Smooth muscle cell (in vitro differentiated cells): ENCODE measurements at regions not wholly inside any gene's neighbourhood (a gene's known extent, or its start where the extent isn't known, plus 50 kb on each side); places are given as distances from the start of the nearest gene placed in this dataset.

ENCODE experiments used
- DNase-seq: peaks from one replicate; lab custom pipeline; 2025; ENCODE audit not compliant: unreplicated experiment; lab: John Stamatoyannopoulos, UW
- H2AFZ ChIP-seq: fragments of 200-600 bp; sonication (generic); 2 replicates; pipeline ENCODE4 v1.6.0; 2016; ENCODE audit warnings: antibody characterized with exemption, low read depth, mild to moderate bottlenecking
- H3F3A ChIP-seq: fragments of 200-600 bp; sonication (generic); 2 replicates; pipeline ENCODE4 v1.6.0; 2017; ENCODE audit warnings: antibody characterized with exemption, low read depth
- H3K27ac ChIP-seq: fragments of 200-600 bp; sonication (generic); 2 replicates; pipeline ENCODE4 v1.5.1; 2016; ENCODE audit warnings: low read depth, mild to moderate bottlenecking
- H3K27me3 ChIP-seq: fragments of 200-600 bp; sonication (generic); 2 replicates; pipeline ENCODE4 v1.6.1; 2016; ENCODE audit warnings: low read depth, mild to moderate bottlenecking
- H3K36me3 ChIP-seq: fragments of 200-600 bp; sonication (generic); 2 replicates; pipeline ENCODE4 v1.5.1; 2016; ENCODE audit warnings: low read depth
- H3K4me1 ChIP-seq: fragments of 200-600 bp; sonication (generic); 2 replicates; pipeline ENCODE4 v1.5.1; 2016; ENCODE audit warnings: low read depth
- H3K4me2 ChIP-seq: fragments of 200-600 bp; sonication (generic); 2 replicates; pipeline ENCODE4 v1.6.0; 2016; ENCODE audit warnings: mild to moderate bottlenecking
- H3K4me3 ChIP-seq: fragments of 200-600 bp; sonication (generic); 2 replicates; pipeline ENCODE4 v1.5.1; 2016; ENCODE audit warnings: mild to moderate bottlenecking
- H3K79me2 ChIP-seq: fragments of 200-600 bp; sonication (generic); 2 replicates; pipeline ENCODE4 v1.6.0; 2016; ENCODE audit warnings: low read depth, mild to moderate bottlenecking
- H3K9ac ChIP-seq: fragments of 200-600 bp; sonication (generic); 2 replicates; pipeline ENCODE4 v1.6.0; 2016; ENCODE audit warnings: low read depth
- H3K9me3 ChIP-seq: fragments of 200-600 bp; sonication (generic); replicated peaks from 2 replicates; pipeline ENCODE4 v1.5.1; 2016; ENCODE audit warnings: low read depth
- H4K20me1 ChIP-seq: fragments of 200-600 bp; sonication (generic); 2 replicates; pipeline ENCODE4 v1.6.0; 2016; ENCODE audit warnings: low read depth
- WGBS: methylation state at CpG from one replicate; pipeline ENCODE4 v1.1.7; 2016; ENCODE audit warnings: low lambda C conversion rate; 5-methylcytosine and 5-hydroxymethylcytosine counted together
- TF ChIP-seq, protein P1 (sequence below): fragments of 200-600 bp; sonication (generic); IDR thresholded peaks from 2 replicates; pipeline ENCODE4 v1.5.1; 2017; ENCODE audit warnings: borderline replicate concordance, mild to moderate bottlenecking, antibody characterized with exemption; ENCODE audit not compliant: insufficient read depth, poor library complexity, severe bottlenecking

DNA sequence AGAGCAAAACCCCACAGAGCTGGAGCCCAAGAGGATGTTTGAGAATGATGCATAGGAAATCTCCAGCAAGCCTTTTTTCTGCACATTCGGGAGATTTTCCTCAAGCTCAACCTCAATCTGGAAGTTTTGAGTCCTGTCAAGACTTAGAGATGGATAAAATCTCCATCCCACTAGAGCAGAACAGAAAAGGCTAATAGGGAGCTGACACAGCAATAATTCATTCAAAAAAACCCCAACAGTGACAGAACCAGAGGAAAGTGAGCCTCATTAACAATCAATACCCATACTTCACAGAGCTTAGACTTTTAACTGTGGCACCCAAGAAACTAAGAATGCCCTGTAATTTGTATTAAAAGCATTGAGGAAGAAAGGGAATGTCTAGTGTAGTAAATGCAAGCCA lies 115.9 kb upstream of the BDNF start:
- Histone ChIP-seq H4K20me1 (no peaks in the 10 kb centered on the region), H3K27me3 (peaks cover 4% of the 10 kb centered on the region), H3K79me2 (no peaks in the 10 kb centered on the region), H3K9me3 (no peaks in the 10 kb centered on the region), H3K27ac (no peak overlapping the region), H3K36me3 (no peaks in the 10 kb centered on the region), H3K4me1 (no peaks in the 10 kb centered on the region), H2AFZ (no peak overlapping the region), H3F3A (no peaks in the 10 kb centered on the region), H3K9ac (no peak overlapping the region), H3K4me2 (no peak overlapping the region), H3K4me3 (no peak overlapping the region)
- DNase-seq = no peak
- WGBS = 96% methylated on average over 1 of the region's 1 CpG
- TF ChIP-seq, protein P1, sequence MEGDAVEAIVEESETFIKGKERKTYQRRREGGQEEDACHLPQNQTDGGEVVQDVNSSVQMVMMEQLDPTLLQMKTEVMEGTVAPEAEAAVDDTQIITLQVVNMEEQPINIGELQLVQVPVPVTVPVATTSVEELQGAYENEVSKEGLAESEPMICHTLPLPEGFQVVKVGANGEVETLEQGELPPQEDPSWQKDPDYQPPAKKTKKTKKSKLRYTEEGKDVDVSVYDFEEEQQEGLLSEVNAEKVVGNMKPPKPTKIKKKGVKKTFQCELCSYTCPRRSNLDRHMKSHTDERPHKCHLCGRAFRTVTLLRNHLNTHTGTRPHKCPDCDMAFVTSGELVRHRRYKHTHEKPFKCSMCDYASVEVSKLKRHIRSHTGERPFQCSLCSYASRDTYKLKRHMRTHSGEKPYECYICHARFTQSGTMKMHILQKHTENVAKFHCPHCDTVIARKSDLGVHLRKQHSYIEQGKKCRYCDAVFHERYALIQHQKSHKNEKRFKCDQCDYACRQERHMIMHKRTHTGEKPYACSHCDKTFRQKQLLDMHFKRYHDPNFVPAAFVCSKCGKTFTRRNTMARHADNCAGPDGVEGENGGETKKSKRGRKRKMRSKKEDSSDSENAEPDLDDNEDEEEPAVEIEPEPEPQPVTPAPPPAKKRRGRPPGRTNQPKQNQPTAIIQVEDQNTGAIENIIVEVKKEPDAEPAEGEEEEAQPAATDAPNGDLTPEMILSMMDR = no peak

DNA sequence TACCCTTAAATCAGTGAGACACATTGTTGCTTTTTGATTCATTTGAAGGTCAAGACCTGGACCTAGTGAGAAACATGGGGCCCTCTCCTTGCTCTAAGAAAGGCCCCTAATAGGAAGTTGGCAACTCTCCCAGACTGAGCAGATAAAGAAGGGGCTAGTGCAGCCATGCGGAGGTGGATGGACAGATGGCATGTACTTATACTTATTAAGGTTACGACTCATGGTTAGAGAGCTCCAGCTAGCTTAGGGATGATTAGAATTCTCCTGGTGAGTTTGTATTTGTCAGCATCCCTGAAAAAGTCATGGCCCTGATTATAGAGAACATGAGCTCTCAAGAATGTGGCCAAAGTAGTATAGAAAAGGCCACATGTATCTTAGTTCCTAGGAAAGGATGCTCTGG lies 112.1 kb upstream of the BDNF start:
- Histone ChIP-seq H3K4me1 (no peaks in the 10 kb centered on the region), H3F3A (no peaks in the 10 kb centered on the region), H3K9me3 (no peaks in the 10 kb centered on the region), H3K79me2 (no peaks in the 10 kb centered on the region), H3K9ac (no peak overlapping the region), H3K4me3 (no peak overlapping the region), H3K4me2 (no peak overlapping the region), H4K20me1 (no peaks in the 10 kb centered on the region), H3K36me3 (no peaks in the 10 kb centered on the region), H2AFZ (no peak overlapping the region), H3K27me3 (peaks cover 4% of the 10 kb centered on the region), H3K27ac (no peak overlapping the region)
- DNase-seq = no peak
- 72% methylated on average over 2 of the region's 2 CpGs for WGBS
- TF ChIP-seq, protein P1 = no peak

DNA sequence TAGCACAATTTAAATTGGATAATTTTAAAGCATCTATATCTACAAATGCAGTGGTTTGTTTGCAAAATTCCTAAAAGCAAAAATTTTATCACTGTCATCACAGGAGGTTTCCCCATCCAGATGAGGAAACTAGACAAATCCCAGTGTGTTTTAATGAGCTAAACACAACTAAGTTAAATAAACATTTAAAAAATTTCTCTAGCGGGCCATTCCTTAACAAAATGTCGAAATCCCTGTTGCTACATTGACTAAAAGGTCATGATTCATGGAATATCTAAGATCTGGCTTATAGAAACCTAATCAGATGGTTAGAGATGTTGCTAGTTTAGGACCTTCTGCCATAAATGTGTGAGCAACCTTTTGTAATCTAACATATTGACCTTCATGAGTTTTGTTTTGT lies 107.3 kb upstream of the BDNF start:
- Histone ChIP-seq H3K79me2 (no peaks in the 10 kb centered on the region), H3F3A (no peaks in the 10 kb centered on the region), H3K4me3 (no peak overlapping the region), H3K9ac (no peak overlapping the region), H3K4me1 (peaks cover 7% of the 10 kb centered on the region), H3K9me3 (no peaks in the 10 kb centered on the region), H3K27ac (no peak overlapping the region), H3K27me3 (no peaks in the 10 kb centered on the region), H3K36me3 (no peaks in the 10 kb centered on the region), H4K20me1 (no peaks in the 10 kb centered on the region), H2AFZ (no peak overlapping the region), H3K4me2 (no peak overlapping the region)
- no peak for DNase-seq
- 40% methylated on average over 2 of the region's 2 CpGs for WGBS
- TF ChIP-seq, protein P1 = no peak

DNA sequence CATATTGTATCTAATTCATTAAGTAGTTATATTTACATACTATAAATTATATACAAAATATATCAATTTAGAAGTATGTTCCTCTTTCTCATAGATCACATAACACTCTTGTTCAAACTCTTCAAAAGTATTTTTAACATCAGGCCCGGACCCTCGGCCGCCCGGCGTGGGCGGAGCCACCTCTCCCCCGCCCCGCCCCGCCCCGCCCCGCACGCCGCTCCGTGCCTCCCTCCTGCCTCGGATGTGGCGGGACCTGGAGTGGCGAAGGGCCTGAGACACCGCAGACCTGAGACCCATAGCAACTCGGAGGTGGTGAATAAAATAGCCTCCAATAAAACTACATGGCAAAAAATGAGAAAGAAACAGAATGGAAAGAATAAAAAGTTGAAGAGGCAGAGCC lies 105.9 kb upstream of the BDNF start:
- no peaks in the 10 kb centered on the region for H3F3A ChIP-seq
- H3K9ac ChIP-seq = no peak overlapping the region
- no peak overlapping the region for H3K4me2 ChIP-seq
- H2AFZ ChIP-seq = no peak overlapping the region
- H3K36me3 ChIP-seq = no peaks in the 10 kb centered on the region
- WGBS = 65% methylated on average over 19 of the region's 19 CpGs
- H3K27ac ChIP-seq = no peak overlapping the region
- no peaks in the 10 kb centered on the region for H3K9me3 ChIP-seq
- TF ChIP-seq, protein P1 = no peak
- H3K4me3 ChIP-seq = no peak overlapping the region
- H3K79me2 ChIP-seq = no peaks in the 10 kb centered on the region
- H3K4me1 ChIP-seq = peaks cover 7% of the 10 kb centered on the region
- H4K20me1 ChIP-seq = no peaks in the 10 kb centered on the region
- DNase-seq = no peak
- H3K27me3 ChIP-seq = no peaks in the 10 kb centered on the region
